Thymus (tissue), 11 donors: ENCODE measurements at regions not wholly inside any gene's neighbourhood (a gene's known extent, or its start where the extent isn't known, plus 50 kb on each side); places are given as distances from the start of the nearest gene placed in this dataset.

Experiments
- DNase-seq, 9 donors: peaks; one replicate each; pipeline ENCODE4 v3.0.0-alpha.2; 2013; ENCODE audit warnings: low spot score in 9 of 9, low read depth in 6 of 9, missing footprints in 1 of 9
- H3K27ac ChIP-seq, 2 donors: one replicate each; pipeline ENCODE4 v1.5.1; 2013; ENCODE audit warnings: control low read depth in 1 of 2, low read depth in 1 of 2, low read length in 1 of 2, mild to moderate bottlenecking in 1 of 2, moderate library complexity in 1 of 2
- H3K27me3 ChIP-seq, 2 donors: one replicate each; pipeline ENCODE4 v1.5.1; 2013; ENCODE audit warnings: low read length in 1 of 2; ENCODE audit not compliant: control insufficient read depth in 2 of 2, insufficient read depth in 1 of 2
- H3K36me3 ChIP-seq, 2 donors: one replicate each; pipeline ENCODE4 v1.5.1; 2013; ENCODE audit warnings: low read length in 1 of 2, mild to moderate bottlenecking in 1 of 2, moderate library complexity in 1 of 2; ENCODE audit not compliant: control insufficient read depth in 2 of 2, insufficient read depth in 2 of 2
- H3K4me1 ChIP-seq, 2 donors: one replicate each; pipeline ENCODE4 v1.5.1; 2013; ENCODE audit warnings: low read length in 2 of 2; ENCODE audit not compliant: control insufficient read depth in 2 of 2, insufficient read depth in 2 of 2
- H3K4me3 ChIP-seq, 2 donors: one replicate each; pipeline ENCODE4 v1.5.1; 2013; ENCODE audit warnings: low read length in 2 of 2, control low read depth in 1 of 2, mild to moderate bottlenecking in 1 of 2
- H3K9me3 ChIP-seq, 2 donors: one replicate each; pipeline ENCODE4 v1.5.1; 2013; ENCODE audit warnings: low read length in 1 of 2, mild to moderate bottlenecking in 1 of 2; ENCODE audit not compliant: control insufficient read depth in 2 of 2, insufficient read depth in 1 of 2
- WGBS: extraction: QIAGEN DNeasy Blood & Tissue Kit; methylation state at CpG from one replicate; pipeline ENCODE4 v1.1.7; 2013; 5-methylcytosine and 5-hydroxymethylcytosine counted together
- donor health status: healthy.

DNA sequence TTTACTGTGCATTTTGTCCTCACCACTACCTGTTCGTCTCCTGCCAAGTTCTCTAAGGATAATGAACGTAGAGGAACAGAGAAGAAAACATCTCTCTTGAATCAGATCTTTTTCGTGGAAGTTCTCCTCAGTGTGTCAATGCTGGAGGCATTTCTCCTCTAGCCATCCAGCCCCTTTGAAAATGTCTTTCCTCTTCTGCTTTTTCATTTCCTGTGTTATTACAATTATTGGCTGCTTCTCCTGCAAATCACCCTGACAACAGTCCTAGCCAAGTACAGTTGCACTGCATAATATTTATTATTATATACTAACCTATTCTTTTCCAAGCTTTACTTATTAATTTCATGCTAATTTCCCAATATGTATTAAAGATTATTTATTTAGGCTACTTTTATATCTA lies 61.8 kb upstream of the TRPM3 start:
- Histone ChIP-seq H3K9me3 (no peaks in the 10 kb centered on the region), H3K4me1 (no peaks in the 10 kb centered on the region), H3K36me3 (no peaks in the 10 kb centered on the region), H3K27me3 (no peaks in the 10 kb centered on the region), H3K27ac (no peak overlapping the region), H3K4me3 (no peak overlapping the region)
- DNase-seq, result no peak
- 26% methylated on average over 3 of the region's 3 CpGs for WGBS

DNA sequence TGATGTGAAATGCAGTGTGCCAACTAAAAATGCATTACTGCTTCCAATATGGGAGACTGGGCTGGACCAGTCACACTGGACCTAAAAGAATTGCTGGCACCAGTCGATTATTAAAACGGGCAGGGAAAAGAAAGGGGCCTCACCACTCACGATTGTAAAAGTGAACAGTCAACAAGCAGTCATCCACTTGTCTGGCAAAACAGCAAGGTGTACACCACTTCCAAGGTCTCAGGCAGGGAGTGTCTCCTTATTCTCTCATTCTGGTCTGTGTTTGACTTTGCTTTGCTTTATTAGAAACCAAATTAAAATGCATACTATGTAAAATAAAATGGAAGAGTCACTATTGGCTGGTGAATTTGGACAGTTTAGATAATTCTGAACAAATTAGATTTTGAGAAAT lies 57.8 kb upstream of the TRPM3 start:
- 95% methylated on average over 3 of the region's 3 CpGs for WGBS
- H3K4me1 ChIP-seq, result no peaks in the 10 kb centered on the region

DNA sequence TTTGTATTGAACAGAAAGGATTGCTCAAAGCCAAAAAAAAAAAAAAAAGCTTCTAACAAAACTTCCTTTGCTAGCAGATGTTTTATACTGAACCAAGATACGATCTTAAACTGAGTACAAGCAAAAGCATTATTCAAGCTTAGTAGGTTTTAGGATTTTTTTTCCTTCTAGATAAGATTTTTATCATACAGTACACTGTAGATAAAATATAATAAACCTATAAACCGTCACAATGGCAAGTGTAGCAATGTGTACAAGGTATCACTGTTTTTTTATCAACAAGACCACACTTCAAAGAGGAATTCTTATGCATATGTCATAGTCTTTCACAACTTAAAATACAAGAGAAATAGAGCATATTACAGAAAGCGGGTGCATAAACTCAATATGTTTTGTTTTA lies 56.5 kb upstream of the TRPM3 start:
- WGBS, result 59% methylated on average over 3 of the region's 3 CpGs
- Histone ChIP-seq H3K27me3 (no peaks in the 10 kb centered on the region), H3K9me3 (no peaks in the 10 kb centered on the region), H3K4me3 (no peak overlapping the region), H3K4me1 (no peaks in the 10 kb centered on the region), H3K36me3 (no peaks in the 10 kb centered on the region), H3K27ac (no peak overlapping the region)
- no peak for DNase-seq

More for the DNA sequence above, 57.8 kb upstream of the TRPM3 start:
- Histone ChIP-seq H3K9me3 (no peaks in the 10 kb centered on the region), H3K4me3 (no peak overlapping the region), H3K27ac (no peak overlapping the region), H3K27me3 (no peaks in the 10 kb centered on the region), H3K36me3 (no peaks in the 10 kb centered on the region)
- DNase-seq, result no peak

DNA sequence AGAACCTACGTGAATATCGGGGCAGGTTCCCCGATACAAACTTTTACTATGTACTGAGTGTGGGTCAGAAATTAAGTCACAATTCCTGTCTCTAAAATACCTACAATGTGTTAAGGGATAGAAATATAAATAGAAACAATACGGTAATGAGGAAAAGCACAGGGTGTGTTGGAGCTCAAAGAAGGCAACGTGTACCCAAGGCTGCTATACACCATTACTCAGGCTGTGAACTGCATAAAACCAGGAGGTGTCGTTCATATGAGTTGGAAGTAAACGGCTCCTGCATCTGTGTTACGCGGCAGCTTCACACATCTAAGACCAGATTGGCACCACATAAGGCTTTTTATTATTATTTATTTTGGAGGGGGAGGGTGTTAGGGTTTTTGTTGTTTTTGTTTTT lies 50.1 kb upstream of the TRPM3 start:
- no peak overlapping the region for H3K4me3 ChIP-seq
- 87% methylated on average over 9 of the region's 9 CpGs for WGBS
- DNase-seq, result no peak
- H3K27ac ChIP-seq, result no peak overlapping the region
- no peaks in the 10 kb centered on the region for H3K27me3 ChIP-seq
- no peaks in the 10 kb centered on the region for H3K9me3 ChIP-seq
- H3K4me1 ChIP-seq, result no peaks in the 10 kb centered on the region
- H3K36me3 ChIP-seq, result no peaks in the 10 kb centered on the region
